Large intestine (tissue), 3 donors: ENCODE measurements at regions not wholly inside any gene's neighbourhood (a gene's known extent, or its start where the extent isn't known, plus 50 kb on each side); places are given as distances from the start of the nearest gene placed in this dataset.

Source experiments
- DNase-seq, 2 donors: peaks; one replicate each; pipeline versions ENCODE4 v3.0.0 to v3.0.0-alpha.2; 2013
- H3K27ac ChIP-seq: one replicate; pipeline ENCODE4 v1.5.1; 2013; ENCODE audit warnings: low read length
- H3K27me3 ChIP-seq: 2 replicates; pipeline ENCODE4 v1.6.1; 2013; ENCODE audit warnings: low read length; ENCODE audit not compliant: control insufficient read depth, insufficient read depth
- H3K36me3 ChIP-seq: 2 replicates; pipeline ENCODE4 v1.6.1; 2013; ENCODE audit warnings: low read length; ENCODE audit not compliant: control insufficient read depth, insufficient read depth
- H3K4me1 ChIP-seq: one replicate; pipeline ENCODE4 v1.6.1; 2013; ENCODE audit warnings: low read length; ENCODE audit not compliant: control insufficient read depth, insufficient read depth
- H3K4me3 ChIP-seq: one replicate; pipeline ENCODE4 v1.5.1; 2013; ENCODE audit warnings: low read length
- H3K9me3 ChIP-seq: one replicate; pipeline ENCODE4 v1.6.1; 2013; ENCODE audit warnings: mild to moderate bottlenecking, low read depth, low read length, moderate library complexity; ENCODE audit not compliant: control insufficient read depth
- WGBS: methylation state at CpG from one replicate; pipeline ENCODE4 v1.1.5; 2013; ENCODE audit warnings: low lambda C conversion rate; ENCODE audit not compliant: insufficient coverage; 5-methylcytosine and 5-hydroxymethylcytosine counted together

DNA sequence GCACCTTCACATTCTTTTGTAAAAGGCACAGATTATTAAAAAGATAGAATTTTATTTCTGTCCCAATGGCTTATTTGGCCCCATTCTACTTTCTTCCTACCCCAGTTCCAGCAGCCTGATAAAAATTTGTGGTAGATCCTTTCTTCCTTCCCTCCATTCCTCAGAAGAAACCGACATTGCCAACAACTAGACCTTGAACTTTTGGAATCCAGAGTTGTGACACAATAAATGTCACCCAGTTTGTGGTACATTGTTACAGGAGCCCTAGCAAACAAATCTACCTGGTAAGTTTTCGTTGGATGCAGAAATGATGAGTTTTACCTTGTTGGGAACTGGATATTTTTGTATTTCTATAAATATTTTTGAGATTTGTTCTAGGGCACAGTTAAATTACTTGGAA lies 141.6 kb upstream of the IVNS1ABP start:
- H3K4me1 ChIP-seq: peaks cover 14% of the 10 kb centered on the region
- H3K27ac ChIP-seq: no peak overlapping the region
- 17% methylated on average over 1 of the region's 2 CpGs for WGBS
- H3K36me3 ChIP-seq: no peaks in the 10 kb centered on the region
- DNase-seq: peak; percentile 21 to 60
- no peaks in the 10 kb centered on the region for H3K27me3 ChIP-seq
- no peak overlapping the region for H3K4me3 ChIP-seq
- H3K9me3 ChIP-seq: no peaks in the 10 kb centered on the region

DNA sequence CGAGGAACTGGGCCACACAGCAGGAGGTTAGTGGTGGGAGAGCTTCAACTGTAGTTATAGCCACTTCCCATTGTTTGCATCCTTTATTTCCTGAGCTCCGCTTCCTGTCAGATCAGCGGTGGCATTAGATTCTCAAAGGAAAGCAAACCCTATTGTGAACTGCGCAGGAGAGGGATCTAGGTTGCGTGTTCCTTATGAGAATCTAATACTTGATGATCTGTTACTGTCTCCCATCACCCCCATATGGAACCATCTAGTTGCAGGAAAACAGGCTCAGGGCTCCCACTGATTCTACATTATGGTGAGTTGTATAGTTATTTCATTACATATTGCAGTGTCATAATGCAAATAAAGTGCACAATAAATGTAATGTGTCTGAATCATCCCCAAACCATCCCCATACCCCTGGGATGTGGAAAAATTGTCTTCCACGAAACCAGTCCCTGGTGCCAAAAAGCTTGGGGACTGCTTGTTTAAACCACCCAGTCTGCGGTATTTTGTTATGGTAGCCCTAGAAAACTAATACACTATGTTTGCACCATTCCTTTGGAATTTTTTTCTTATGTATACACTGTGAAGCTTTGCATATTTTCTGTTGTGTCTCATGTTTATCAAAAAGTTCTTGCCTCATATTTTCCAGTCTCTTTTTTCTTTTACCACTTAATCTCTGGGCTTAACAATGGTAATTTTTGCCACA lies 136.6 kb upstream of the IVNS1ABP start:
- no peaks in the 10 kb centered on the region for H3K9me3 ChIP-seq
- H3K36me3 ChIP-seq: no peaks in the 10 kb centered on the region
- H3K27ac ChIP-seq: no peak overlapping the region
- H3K4me3 ChIP-seq: no peak overlapping the region
- no CpG with 5 or more reads among the region's 7 CpGs for whole genome bisulfite sequencing
- H3K27me3 ChIP-seq: no peaks in the 10 kb centered on the region
- H3K4me1 ChIP-seq: peaks cover 12% of the 10 kb centered on the region
- no peak for DNase-seq

DNA sequence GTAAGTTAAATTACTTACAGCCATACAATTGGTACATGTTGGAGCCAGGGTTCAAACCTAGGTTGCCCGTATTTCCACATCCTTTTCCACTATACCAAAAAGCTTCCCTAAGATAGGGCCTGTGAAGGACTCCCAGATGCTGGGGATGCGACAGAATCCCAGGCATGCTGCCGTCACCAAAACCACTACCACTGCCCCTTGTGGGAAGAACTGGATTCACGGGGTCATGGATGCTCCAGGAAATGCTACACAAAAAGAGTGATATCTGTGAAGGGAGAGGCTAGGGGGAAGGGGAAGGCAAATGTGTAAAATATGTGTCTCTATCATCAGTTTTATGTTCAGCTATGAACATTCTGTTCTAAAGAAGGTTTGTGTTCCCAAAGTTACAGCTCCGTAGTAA lies 133.9 kb upstream of the IVNS1ABP start:
- H3K4me1 ChIP-seq: peaks cover 12% of the 10 kb centered on the region
- no peaks in the 10 kb centered on the region for H3K9me3 ChIP-seq
- H3K36me3 ChIP-seq: no peaks in the 10 kb centered on the region
- no peak for DNase-seq
- 100% methylated on average over 1 of the region's 5 CpGs for WGBS
- H3K4me3 ChIP-seq: no peak overlapping the region
- peak overlapping the region; percentile 66 for H3K27ac ChIP-seq
- H3K27me3 ChIP-seq: no peaks in the 10 kb centered on the region

- H3K4me3 ChIP-seq: no peak overlapping the region
- no peaks in the 10 kb centered on the region for H3K9me3 ChIP-seq
- DNase-seq: peak; percentile 40 to 73
- peaks cover 12% of the 10 kb centered on the region for H3K4me1 ChIP-seq
- no peaks in the 10 kb centered on the region for H3K36me3 ChIP-seq
- WGBS: 100% methylated on average over 1 of the region's 3 CpGs
- H3K27me3 ChIP-seq: no peaks in the 10 kb centered on the region
- H3K27ac ChIP-seq: peak overlapping the region; percentile 66
Observed at GRCh38 chr1:185450060-185450788, 133.2 kb upstream of the IVNS1ABP start.

DNA sequence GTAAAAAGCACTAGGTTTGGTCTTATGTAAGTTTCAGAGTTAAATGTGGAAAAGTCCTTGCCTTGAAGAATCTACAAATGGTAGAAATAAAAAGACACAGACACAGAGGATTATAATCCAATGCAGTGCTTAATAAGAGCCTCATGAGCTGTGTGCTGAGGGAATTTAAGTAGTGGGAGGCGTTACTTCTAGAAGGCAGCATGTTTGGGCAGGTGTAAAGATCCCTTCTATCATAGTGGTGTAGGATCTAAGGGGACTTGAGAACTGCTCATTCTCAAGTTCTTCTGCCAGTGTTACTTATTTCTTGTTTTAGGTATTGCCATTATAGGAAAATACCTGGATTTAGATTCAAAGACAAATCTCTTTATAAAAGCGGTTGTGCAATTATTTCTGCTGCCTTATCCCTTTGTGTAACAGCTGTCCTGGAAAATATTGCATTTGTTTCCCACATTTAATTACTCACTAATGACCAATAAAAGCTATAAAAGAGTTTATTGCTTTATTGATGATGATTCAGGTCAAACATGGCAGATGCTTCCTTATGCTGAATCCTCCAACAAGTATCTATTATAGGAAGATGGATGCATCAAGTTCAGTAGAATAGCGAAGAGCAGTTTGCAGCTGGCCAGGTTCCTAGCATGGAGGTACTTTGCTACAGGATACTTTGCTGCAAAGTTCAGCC lies 132.5 kb upstream of the IVNS1ABP start:
- no CpG with 5 or more reads among the region's 3 CpGs for WGBS
- Histone ChIP-seq H3K36me3 (no peaks in the 10 kb centered on the region), H3K4me3 (no peak overlapping the region), H3K4me1 (peaks cover 12% of the 10 kb centered on the region), H3K27ac (peak overlapping the region; percentile 66), H3K9me3 (no peaks in the 10 kb centered on the region), H3K27me3 (no peaks in the 10 kb centered on the region)
- no peak for DNase-seq

GRCh38 chr1:185448591-185449186 lies 131.6 kb upstream of the IVNS1ABP start:
- DNase-seq: no peak
- H3K27ac ChIP-seq: no peak overlapping the region

DNA sequence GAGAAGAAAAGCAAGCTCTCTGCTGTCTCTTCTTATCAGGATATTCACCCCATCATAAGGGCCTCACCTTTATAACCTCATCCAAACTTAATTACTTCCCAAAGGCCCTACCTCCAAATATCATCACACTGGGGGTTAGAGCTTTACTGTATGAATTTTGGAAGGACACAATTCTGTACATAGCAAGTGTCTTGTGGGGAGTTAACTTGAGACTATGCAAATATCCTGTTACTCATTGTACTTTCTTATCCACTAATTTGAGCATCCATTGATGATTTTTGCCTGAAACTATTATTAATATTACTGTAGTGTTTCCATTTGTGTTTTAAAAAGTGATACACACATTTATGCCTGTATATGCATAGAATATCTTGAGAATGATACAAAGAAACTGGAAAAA lies 129.1 kb upstream of the IVNS1ABP start:
- Histone ChIP-seq H3K4me1 (peaks cover 17% of the 10 kb centered on the region), H3K9me3 (no peaks in the 10 kb centered on the region), H3K27me3 (no peaks in the 10 kb centered on the region), H3K4me3 (no peak overlapping the region), H3K36me3 (no peaks in the 10 kb centered on the region), H3K27ac (no peak overlapping the region)
- no peak for DNase-seq

More at GRCh38 chr1:185448591-185449186, 131.6 kb upstream of the IVNS1ABP start:
- no peaks in the 10 kb centered on the region for H3K27me3 ChIP-seq
- H3K4me1 ChIP-seq: peaks cover 12% of the 10 kb centered on the region
- no peak overlapping the region for H3K4me3 ChIP-seq
- no peaks in the 10 kb centered on the region for H3K9me3 ChIP-seq
- no peaks in the 10 kb centered on the region for H3K36me3 ChIP-seq
- WGBS: 83% methylated on average over 1 of the region's 3 CpGs

- Histone ChIP-seq H3K36me3 (no peaks in the 10 kb centered on the region), H3K4me3 (no peak overlapping the region), H3K9me3 (no peaks in the 10 kb centered on the region), H3K27me3 (no peaks in the 10 kb centered on the region), H3K4me1 (peaks cover 13% of the 10 kb centered on the region), H3K27ac (no peak overlapping the region)
- WGBS: 100% methylated on average over 1 of the region's 2 CpGs
- no peak for DNase-seq
Observed at GRCh38 chr1:185445594-185445993, 128.6 kb upstream of the IVNS1ABP start.

DNA sequence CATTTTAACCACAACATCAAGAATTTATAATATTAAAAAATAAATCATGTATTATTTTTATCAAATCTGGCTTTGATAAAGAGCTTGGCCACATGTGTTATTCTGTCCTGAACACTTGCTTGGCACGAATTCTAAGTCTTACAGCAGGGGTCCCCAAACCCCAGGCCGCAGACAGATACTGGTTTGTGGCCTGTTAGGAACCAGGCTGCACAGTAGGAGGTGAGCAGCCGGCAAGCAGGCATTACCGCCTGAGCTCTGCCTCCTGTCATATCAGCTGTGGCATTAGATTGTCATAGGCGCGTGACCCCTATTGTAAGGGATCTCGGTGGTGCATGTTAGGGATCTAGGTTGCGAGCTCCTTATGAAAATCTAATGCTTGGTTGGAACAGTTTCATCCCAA lies 127.6 kb upstream of the IVNS1ABP start:
- H3K36me3 ChIP-seq: no peaks in the 10 kb centered on the region
- no CpG with 5 or more reads among the region's 8 CpGs for WGBS

GRCh38 chr1:185442050-185442449 lies 125.0 kb upstream of the IVNS1ABP start:
- no CpG with 5 or more reads among the region's 2 CpGs for WGBS
- Histone ChIP-seq H3K4me3 (no peak overlapping the region), H3K27ac (peak overlapping the region; percentile 79), H3K4me1 (peaks cover 14% of the 10 kb centered on the region), H3K36me3 (no peaks in the 10 kb centered on the region), H3K27me3 (no peaks in the 10 kb centered on the region), H3K9me3 (no peaks in the 10 kb centered on the region)
- no peak for DNase-seq

More for the DNA sequence above, 127.6 kb upstream of the IVNS1ABP start:
- no peak overlapping the region for H3K4me3 ChIP-seq
- no peak overlapping the region for H3K27ac ChIP-seq
- peaks cover 11% of the 10 kb centered on the region for H3K4me1 ChIP-seq
- no peaks in the 10 kb centered on the region for H3K27me3 ChIP-seq
- DNase-seq: no peak
- no peaks in the 10 kb centered on the region for H3K9me3 ChIP-seq
